ENCODE measurements at regions not wholly inside any gene's neighbourhood (a gene's known extent, or its start where the extent isn't known, plus 50 kb on each side); places are given as distances from the start of the nearest gene placed in this dataset.

DNA sequence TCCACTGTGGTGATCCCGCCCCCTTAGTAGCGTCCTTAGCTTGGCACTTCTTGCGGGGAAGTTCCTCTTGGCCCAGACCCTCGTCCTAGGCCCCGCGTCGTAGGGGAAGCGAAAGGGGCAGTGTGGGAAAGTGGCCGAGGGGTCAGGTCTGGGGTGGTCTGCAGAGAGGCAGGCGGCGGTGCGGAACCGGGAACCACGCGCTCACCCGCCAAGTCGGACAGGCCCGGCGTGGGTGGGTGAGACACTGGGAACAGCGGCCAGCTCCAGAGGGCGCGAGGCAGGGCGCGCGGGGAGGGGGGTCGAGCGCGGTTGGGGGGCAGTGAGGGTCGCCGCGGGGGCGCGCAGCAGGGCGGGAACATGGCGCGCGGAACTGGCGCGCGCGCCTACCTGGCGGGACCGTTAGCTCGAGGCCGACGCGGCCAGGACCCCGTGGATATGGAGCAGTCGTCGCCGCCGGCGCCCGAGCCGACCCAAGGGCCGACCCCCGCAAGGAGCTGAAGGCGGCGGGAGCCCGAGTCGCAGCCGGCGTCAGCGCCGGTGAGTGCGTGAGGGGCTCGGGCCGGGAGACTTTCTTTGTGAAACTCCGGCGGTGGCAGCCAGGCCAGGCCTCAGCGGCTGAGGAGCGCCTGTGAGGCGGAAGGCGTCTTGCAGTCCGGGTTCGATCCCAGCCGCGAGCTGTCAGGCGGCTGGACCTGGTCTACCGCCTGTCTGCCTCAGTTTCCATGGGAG is 2896.7 kb upstream of the TEKT4 start:
- H3K9me3 ChIP-seq, result no peaks in the 10 kb centered on the region
- ATAC-seq (no peak), FAIRE-seq (no peak), DNase-seq (ENCODE audit: low read depth in 1 of 2, low spot score in 1 of 2) (no peak)
- CTCF ChIA-PET, result interaction anchor here (1.2 kb wide), 1 partner anchor 12 kb away, joined by 3 read pairs; no protein-coding TSS in a partner anchor
- POLR2A ChIA-PET, result no interaction called here
- no peak overlapping the region for H3K4me3 ChIP-seq
- no peak overlapping the region for H3K4me2 ChIP-seq
- TF ChIP-seq ELK1 (IDR thresholded peaks at IDR 0.05; ENCODE audit: low read depth, low read length) (no peak), EHF (CRISPR knock-in tag; IDR thresholded peaks at IDR 0.05) (no peak), JUNB (IDR thresholded peaks at IDR 0.05) (no peak), POLR2A (IDR thresholded peaks at IDR 0.05; ENCODE audit: low read length) (no peak), RCOR1 (IDR thresholded peaks at IDR 0.05; ENCODE audit: low read depth, low read length) (no peak), ZNF302 (CRISPR knock-in tag; IDR thresholded peaks at IDR 0.05) (no peak), TFCP2L1 (CRISPR knock-in tag; IDR thresholded peaks at IDR 0.05) (no peak), MYC (IDR thresholded peaks at IDR 0.05; ENCODE audit: borderline replicate concordance, low read length) (no peak), KDM5A (IDR thresholded peaks at IDR 0.05) (no peak), PHF8 (IDR thresholded peaks at IDR 0.05; ENCODE audit: borderline replicate concordance, low read depth) (no peak), ESRRA (IDR thresholded peaks at IDR 0.05; ENCODE audit: borderline replicate concordance, low read length) (no peak), NPAS2 (CRISPR knock-in tag; IDR thresholded peaks at IDR 0.05; ENCODE audit: borderline replicate concordance) (no peak), RAD21 (conservative IDR thresholded peaks at IDR 0.05 in 1 of 2, IDR thresholded peaks at IDR 0.05 in 1 of 2) (no peak), SREBF2 (IDR thresholded peaks at IDR 0.05) (no peak), FOXS1 (CRISPR knock-in tag; IDR thresholded peaks at IDR 0.05) (no peak), RARB (CRISPR knock-in tag; IDR thresholded peaks at IDR 0.05) (no peak)
- TF ChIP-seq, protein P1, sequence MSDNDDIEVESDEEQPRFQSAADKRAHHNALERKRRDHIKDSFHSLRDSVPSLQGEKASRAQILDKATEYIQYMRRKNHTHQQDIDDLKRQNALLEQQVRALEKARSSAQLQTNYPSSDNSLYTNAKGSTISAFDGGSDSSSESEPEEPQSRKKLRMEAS (IDR thresholded peaks at IDR 0.05), result no peak
- TF ChIP-seq, protein P2, sequence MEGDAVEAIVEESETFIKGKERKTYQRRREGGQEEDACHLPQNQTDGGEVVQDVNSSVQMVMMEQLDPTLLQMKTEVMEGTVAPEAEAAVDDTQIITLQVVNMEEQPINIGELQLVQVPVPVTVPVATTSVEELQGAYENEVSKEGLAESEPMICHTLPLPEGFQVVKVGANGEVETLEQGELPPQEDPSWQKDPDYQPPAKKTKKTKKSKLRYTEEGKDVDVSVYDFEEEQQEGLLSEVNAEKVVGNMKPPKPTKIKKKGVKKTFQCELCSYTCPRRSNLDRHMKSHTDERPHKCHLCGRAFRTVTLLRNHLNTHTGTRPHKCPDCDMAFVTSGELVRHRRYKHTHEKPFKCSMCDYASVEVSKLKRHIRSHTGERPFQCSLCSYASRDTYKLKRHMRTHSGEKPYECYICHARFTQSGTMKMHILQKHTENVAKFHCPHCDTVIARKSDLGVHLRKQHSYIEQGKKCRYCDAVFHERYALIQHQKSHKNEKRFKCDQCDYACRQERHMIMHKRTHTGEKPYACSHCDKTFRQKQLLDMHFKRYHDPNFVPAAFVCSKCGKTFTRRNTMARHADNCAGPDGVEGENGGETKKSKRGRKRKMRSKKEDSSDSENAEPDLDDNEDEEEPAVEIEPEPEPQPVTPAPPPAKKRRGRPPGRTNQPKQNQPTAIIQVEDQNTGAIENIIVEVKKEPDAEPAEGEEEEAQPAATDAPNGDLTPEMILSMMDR (IDR thresholded peaks at IDR 0.05), result no peak
- TF ChIP-seq, protein P3, sequence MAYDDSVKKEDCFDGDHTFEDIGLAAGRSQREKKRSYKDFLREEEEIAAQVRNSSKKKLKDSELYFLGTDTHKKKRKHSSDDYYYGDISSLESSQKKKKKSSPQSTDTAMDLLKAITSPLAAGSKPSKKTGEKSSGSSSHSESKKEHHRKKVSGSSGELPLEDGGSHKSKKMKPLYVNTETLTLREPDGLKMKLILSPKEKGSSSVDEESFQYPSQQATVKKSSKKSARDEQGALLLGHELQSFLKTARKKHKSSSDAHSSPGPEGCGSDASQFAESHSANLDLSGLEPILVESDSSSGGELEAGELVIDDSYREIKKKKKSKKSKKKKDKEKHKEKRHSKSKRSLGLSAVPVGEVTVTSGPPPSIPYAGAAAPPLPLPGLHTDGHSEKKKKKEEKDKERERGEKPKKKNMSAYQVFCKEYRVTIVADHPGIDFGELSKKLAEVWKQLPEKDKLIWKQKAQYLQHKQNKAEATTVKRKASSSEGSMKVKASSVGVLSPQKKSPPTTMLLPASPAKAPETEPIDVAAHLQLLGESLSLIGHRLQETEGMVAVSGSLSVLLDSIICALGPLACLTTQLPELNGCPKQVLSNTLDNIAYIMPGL (CRISPR knock-in tag; IDR thresholded peaks at IDR 0.05; ENCODE audit: borderline replicate concordance), result no peak
- TF ChIP-seq, protein P4, sequence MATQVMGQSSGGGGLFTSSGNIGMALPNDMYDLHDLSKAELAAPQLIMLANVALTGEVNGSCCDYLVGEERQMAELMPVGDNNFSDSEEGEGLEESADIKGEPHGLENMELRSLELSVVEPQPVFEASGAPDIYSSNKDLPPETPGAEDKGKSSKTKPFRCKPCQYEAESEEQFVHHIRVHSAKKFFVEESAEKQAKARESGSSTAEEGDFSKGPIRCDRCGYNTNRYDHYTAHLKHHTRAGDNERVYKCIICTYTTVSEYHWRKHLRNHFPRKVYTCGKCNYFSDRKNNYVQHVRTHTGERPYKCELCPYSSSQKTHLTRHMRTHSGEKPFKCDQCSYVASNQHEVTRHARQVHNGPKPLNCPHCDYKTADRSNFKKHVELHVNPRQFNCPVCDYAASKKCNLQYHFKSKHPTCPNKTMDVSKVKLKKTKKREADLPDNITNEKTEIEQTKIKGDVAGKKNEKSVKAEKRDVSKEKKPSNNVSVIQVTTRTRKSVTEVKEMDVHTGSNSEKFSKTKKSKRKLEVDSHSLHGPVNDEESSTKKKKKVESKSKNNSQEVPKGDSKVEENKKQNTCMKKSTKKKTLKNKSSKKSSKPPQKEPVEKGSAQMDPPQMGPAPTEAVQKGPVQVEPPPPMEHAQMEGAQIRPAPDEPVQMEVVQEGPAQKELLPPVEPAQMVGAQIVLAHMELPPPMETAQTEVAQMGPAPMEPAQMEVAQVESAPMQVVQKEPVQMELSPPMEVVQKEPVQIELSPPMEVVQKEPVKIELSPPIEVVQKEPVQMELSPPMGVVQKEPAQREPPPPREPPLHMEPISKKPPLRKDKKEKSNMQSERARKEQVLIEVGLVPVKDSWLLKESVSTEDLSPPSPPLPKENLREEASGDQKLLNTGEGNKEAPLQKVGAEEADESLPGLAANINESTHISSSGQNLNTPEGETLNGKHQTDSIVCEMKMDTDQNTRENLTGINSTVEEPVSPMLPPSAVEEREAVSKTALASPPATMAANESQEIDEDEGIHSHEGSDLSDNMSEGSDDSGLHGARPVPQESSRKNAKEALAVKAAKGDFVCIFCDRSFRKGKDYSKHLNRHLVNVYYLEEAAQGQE (IDR thresholded peaks at IDR 0.05), result no peak
- H3K27ac ChIP-seq, result no peak overlapping the region
- no peaks in the 10 kb centered on the region for H3K4me1 ChIP-seq
- 88% methylated on average over 78 of the region's 80 CpGs for WGBS (ENCODE audit: missing lambda C conversion rate)
